Mammary epithelial cell (primary cell): ENCODE measurements at regions not wholly inside any gene's neighbourhood (a gene's known extent, or its start where the extent isn't known, plus 50 kb on each side); places are given as distances from the start of the nearest gene placed in this dataset.

Source experiments
- CTCF ChIP-seq, 2 donors: IDR thresholded peaks in 1 of 2; conservative IDR thresholded peaks in 1 of 2; 2 replicates each; pipeline ENCODE4 v1.5.1; 2011 to 2012; ENCODE audit warnings: inconsistent platforms in 2 of 2, low read length in 2 of 2, mild to moderate bottlenecking in 2 of 2, control low read depth in 1 of 2, low read depth in 1 of 2; ENCODE audit not compliant: insufficient read depth in 1 of 2; ENCODE audit errors: extremely low read depth in 1 of 2
- EZH2 ChIP-seq: IDR thresholded peaks from 2 replicates; pipeline ENCODE4 v1.6.1; 2012; ENCODE audit warnings: low read length, inconsistent platforms, borderline replicate concordance

GRCh38 chr4:35342833-35343232 is 901.5 kb downstream of the ARAP2 start:
- no peak for TF ChIP-seq CTCF (conservative IDR thresholded peaks at IDR 0.05 in 1 of 2, IDR thresholded peaks at IDR 0.05 in 1 of 2; ENCODE audit: extremely low read depth in 1 of 2, insufficient read depth in 1 of 2, low read depth in 1 of 2, low read length in 2 of 2)
- no peak for TF ChIP-seq EZH2
